Neural crest cell (in vitro differentiated cells): ENCODE measurements at regions not wholly inside any gene's neighbourhood (a gene's known extent, or its start where the extent isn't known, plus 50 kb on each side); places are given as distances from the start of the nearest gene placed in this dataset.

Experiments used
- DNase-seq: peaks from one replicate; pipeline ENCODE4 v3.0.0; 2021; ENCODE audit warnings: low read depth, mixed read lengths, low spot score
- H3K27ac Mint-ChIP-seq: one replicate; pipeline ENCODE4 v1.8.0; 2021; ENCODE audit warnings: mild to moderate bottlenecking, mixed read lengths; ENCODE audit not compliant: unreplicated experiment
- H3K27me3 Mint-ChIP-seq: 2 replicates; pipeline ENCODE4 v1.8.0; 2021; ENCODE audit warnings: low read depth, mild to moderate bottlenecking, mixed read lengths
- H3K36me3 Mint-ChIP-seq: 2 replicates; pipeline ENCODE4 v1.8.0; 2021; ENCODE audit warnings: low read depth, mild to moderate bottlenecking, mixed read lengths
- H3K4me1 Mint-ChIP-seq: 2 replicates; pipeline ENCODE4 v1.8.0; 2021; ENCODE audit warnings: mixed read lengths
- H3K4me3 Mint-ChIP-seq: one replicate; pipeline ENCODE4 v1.8.0; 2021; ENCODE audit warnings: mild to moderate bottlenecking, mixed read lengths
- H3K9me3 Mint-ChIP-seq: 2 replicates; pipeline ENCODE4 v1.8.0; 2021; ENCODE audit warnings: mixed read lengths
- CTCF ChIP-seq: fragments of 200-600 bp; sonication (generic); conservative IDR thresholded peaks from 2 replicates; pipeline ENCODE4 v1.5.0; 2021; ENCODE audit warnings: antibody characterized with exemption, mild to moderate bottlenecking

DNA sequence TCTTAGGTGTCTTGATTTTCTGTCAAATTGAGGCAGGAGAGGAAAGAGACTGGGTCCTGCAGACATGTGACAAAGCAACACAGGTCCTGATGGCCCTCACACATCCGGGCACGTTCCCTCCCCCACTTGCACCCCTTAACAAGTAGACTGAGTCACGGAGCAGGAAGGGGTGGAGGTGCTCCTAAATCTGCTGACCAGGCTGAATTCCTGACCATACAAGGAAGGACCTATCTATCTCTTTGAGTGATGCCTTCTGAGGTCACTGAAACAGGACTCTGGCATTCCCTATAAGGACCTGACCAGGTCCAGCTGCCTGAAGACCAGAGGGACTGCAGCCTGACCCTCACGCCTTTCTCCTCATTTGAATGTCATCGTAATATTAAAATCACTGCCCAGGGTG is 250.3 kb downstream of the COL4A1 start:
- Mint-ChIP-seq H3K9me3 (no peaks in the 10 kb centered on the region), H3K4me1 (no peaks in the 10 kb centered on the region), H3K27ac (no peak overlapping the region), H3K27me3 (peaks cover 2% of the 10 kb centered on the region), H3K36me3 (no peaks in the 10 kb centered on the region), H3K4me3 (no peak overlapping the region)
- no peak for TF ChIP-seq CTCF
- no peak for DNase-seq

DNA sequence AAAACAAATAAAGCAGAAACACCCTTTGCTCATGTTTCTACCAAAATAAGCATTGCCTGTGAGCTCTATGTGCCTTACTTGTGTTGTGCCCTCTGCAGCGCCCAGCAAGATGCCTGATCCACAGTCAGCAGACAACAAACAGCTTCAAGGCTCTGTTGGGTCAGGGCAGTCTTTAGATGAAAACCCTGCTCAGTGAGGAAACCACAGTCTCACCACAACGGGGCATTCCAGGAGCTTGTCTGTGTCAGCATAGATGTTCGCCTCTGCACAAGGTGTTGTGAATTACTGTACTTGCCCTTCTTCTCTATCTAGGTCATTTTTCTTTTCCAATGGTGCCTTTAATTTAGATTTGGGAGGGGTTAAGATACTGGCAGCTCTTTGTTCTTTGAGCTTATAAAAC is 251.9 kb downstream of the COL4A1 start:
- peaks cover 2% of the 10 kb centered on the region for H3K27me3 Mint-ChIP-seq
- no peaks in the 10 kb centered on the region for H3K4me1 Mint-ChIP-seq
- H3K9me3 Mint-ChIP-seq = no peaks in the 10 kb centered on the region
- no peaks in the 10 kb centered on the region for H3K36me3 Mint-ChIP-seq
- H3K27ac Mint-ChIP-seq = no peak overlapping the region
- TF ChIP-seq CTCF = no peak
- DNase-seq = no peak
- no peak overlapping the region for H3K4me3 Mint-ChIP-seq

- Mint-ChIP-seq H3K4me3 (no peak overlapping the region), H3K4me1 (no peaks in the 10 kb centered on the region), H3K27me3 (peaks cover 2% of the 10 kb centered on the region), H3K36me3 (no peaks in the 10 kb centered on the region), H3K27ac (no peak overlapping the region), H3K9me3 (no peaks in the 10 kb centered on the region)
- TF ChIP-seq CTCF = no peak
- DNase-seq = no peak
These were observed 252.9 kb downstream of the COL4A1 start for GRCh38 chr13:110054041-110054440.

DNA sequence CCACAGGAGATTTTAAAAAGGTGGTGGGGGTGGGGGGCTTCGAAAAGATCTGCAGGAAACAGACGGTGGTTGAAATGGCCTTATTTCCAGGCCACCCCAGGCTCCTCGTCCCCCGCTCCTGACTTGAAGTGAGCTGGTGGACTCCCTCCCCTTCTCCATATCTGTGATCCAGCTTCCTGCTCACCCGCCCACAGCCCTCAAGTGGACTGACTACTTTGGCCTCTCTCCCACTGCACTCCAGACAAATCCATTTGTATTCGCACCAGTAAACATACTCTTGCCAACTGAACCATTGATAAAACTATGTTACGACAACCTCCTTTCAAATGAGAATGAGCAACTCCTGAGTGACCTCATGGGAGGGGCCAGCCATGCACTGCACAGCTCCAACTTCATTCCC is 259.5 kb downstream of the COL4A1 start:
- Mint-ChIP-seq H3K36me3 (peaks cover 3% of the 10 kb centered on the region), H3K27ac (no peak overlapping the region), H3K4me1 (peaks cover 12% of the 10 kb centered on the region), H3K9me3 (peaks cover 6% of the 10 kb centered on the region), H3K4me3 (no peak overlapping the region), H3K27me3 (peaks cover 11% of the 10 kb centered on the region)
- no peak for TF ChIP-seq CTCF
- DNase-seq = no peak

- H3K36me3 Mint-ChIP-seq = peaks cover 3% of the 10 kb centered on the region
- H3K27me3 Mint-ChIP-seq = peaks cover 11% of the 10 kb centered on the region
- H3K4me1 Mint-ChIP-seq = peaks cover 12% of the 10 kb centered on the region
- DNase-seq = no peak
- TF ChIP-seq CTCF = no peak
- H3K27ac Mint-ChIP-seq = no peak overlapping the region
- peaks cover 6% of the 10 kb centered on the region for H3K9me3 Mint-ChIP-seq
- no peak overlapping the region for H3K4me3 Mint-ChIP-seq
These were observed 260.1 kb downstream of the COL4A1 start for GRCh38 chr13:110046811-110047210.

DNA sequence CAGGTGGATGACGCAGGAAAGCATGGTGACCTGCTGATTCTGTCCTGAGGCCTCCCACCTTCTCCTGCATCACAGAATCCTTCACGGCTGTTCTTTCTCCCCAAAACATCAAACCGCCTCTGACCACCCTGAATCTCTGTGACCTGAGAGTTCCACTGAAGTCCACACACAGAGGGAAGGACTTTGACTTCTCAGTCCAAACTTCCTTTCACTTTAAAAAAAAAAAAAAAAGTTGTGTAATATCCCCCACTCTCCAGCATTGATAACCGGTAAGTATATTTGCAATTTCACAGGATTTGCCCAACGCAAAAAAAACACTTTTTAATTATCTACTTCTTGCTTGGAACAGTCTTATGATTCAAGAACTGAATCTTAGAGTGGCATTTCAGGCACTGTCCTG is 259.5 kb upstream of the IRS2 start:
- H3K4me1 Mint-ChIP-seq = peaks cover 12% of the 10 kb centered on the region
- no peak overlapping the region for H3K4me3 Mint-ChIP-seq
- TF ChIP-seq CTCF = no peak
- peaks cover 6% of the 10 kb centered on the region for H3K9me3 Mint-ChIP-seq
- H3K27ac Mint-ChIP-seq = no peak overlapping the region
- peaks cover 11% of the 10 kb centered on the region for H3K27me3 Mint-ChIP-seq
- H3K36me3 Mint-ChIP-seq = peaks cover 3% of the 10 kb centered on the region
- DNase-seq = no peak
